ENCODE measurements at regions not wholly inside any gene's neighbourhood (a gene's known extent, or its start where the extent isn't known, plus 50 kb on each side); places are given as distances from the start of the nearest gene placed in this dataset.
"Not testable (repeated sequence)": the region's sequence is repeated elsewhere in the genome, so short reads cannot be mapped to it uniquely, and the experiment has no call there.

DNA sequence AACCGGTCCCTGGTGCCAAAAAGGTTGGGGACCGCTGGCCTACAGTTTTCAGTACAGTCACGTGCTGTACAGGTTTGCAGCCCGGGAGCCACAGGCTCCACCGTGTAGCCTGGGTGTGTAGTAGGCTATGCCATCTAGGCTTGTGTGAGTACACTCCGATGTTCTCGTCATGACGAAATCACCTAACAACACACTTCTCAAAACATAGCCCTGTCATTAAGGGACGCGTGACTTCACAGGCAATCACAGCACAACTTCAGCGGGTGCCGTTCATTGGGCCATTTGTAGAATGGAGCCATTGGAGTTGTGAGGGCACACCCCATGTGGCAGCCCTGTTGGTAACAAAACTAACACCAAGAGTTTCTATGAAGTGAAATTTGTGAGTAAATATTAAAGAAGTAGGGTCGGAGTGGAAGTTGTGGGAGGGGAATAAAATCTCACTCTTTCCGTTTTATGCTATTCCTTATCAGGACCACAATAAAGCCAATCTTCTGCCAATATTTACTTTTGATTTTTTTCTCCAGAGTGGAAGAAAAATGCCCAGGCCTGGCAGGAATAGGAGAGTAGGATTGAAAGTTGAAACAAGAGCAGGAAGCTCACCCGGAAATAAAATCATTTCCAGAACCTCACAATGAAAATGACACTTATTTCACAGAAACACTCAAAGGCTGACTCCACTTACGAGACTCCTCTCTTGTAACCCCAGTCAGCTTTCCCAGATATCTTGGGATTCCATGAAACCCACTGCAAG is 63.7 kb upstream of the PTPN1 start:
- intact Hi-C loops (cut with DNase I): no loop called here

DNA sequence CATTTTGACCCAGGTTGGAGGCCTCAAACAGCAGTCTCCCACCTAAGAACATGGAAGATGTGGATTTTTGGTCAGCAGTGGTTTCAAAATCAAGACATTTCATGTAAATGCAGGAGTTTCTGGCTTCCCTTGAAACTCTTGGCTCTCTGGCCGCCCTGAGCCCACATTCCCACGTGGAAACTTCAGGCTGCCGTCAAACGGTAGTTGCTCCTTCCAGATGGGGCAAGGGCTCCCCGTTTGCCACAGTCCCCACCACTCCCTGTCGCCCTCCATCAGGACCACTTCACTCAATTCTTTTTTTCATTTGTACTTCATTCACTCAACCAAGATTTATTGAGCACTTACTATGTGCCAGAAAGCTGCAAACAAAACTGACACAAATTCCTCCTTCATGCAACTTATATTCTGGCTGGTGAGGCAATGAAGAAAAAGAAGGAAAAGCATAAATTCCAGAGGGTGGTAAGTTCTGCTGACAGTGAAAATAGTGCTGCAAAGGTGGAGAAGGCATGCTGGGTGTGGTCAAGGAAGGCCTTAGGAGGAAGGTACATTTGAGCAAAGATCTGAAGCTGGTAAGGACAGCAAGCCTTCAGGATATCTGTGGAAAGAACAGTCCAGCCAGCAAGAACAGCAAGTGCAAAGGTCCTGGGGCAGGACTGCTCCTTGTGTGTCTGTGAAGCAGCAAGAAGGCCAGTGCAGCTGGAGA is 62.9 kb upstream of the PTPN1 start:
- no peak for TF ChIP-seq POLR2A (IDR thresholded peaks at IDR 0.05)
- TF ChIP-seq, protein P1, sequence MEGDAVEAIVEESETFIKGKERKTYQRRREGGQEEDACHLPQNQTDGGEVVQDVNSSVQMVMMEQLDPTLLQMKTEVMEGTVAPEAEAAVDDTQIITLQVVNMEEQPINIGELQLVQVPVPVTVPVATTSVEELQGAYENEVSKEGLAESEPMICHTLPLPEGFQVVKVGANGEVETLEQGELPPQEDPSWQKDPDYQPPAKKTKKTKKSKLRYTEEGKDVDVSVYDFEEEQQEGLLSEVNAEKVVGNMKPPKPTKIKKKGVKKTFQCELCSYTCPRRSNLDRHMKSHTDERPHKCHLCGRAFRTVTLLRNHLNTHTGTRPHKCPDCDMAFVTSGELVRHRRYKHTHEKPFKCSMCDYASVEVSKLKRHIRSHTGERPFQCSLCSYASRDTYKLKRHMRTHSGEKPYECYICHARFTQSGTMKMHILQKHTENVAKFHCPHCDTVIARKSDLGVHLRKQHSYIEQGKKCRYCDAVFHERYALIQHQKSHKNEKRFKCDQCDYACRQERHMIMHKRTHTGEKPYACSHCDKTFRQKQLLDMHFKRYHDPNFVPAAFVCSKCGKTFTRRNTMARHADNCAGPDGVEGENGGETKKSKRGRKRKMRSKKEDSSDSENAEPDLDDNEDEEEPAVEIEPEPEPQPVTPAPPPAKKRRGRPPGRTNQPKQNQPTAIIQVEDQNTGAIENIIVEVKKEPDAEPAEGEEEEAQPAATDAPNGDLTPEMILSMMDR (IDR thresholded peaks at IDR 0.05): no peak
- ATAC-seq (no peak), DNase-seq (no peak)
- WGBS (ENCODE audit: insufficient coverage, low coverage, low lambda C conversion rate, missing lambda C conversion rate): 96% methylated on average over 5 of the region's 6 CpGs
- H3K36me3 ChIP-seq: no peaks in the 10 kb centered on the region
- peaks cover 0 to 14% (median 6%) of the 10 kb centered on the region in 4 donors for H3K4me1 ChIP-seq
- no peaks in the 10 kb centered on the region for H3K27me3 ChIP-seq
- peak overlapping the region in 2 of 3 donors; percentile 4 to 38 for H3K27ac ChIP-seq
- H3K9me3 ChIP-seq: no peaks in the 10 kb centered on the region
- intact Hi-C loops (cut with DNase I): no loop called here
- H3K4me3 ChIP-seq: no peak overlapping the region

More for the DNA sequence above, 63.7 kb upstream of the PTPN1 start:
- Histone ChIP-seq H3K9me3 (no peaks in the 10 kb centered on the region), H3K27ac (peak overlapping the region in 2 of 3 donors; percentile 4 to 38), H3K4me1 (peaks cover 0 to 12% (median 5%) of the 10 kb centered on the region in 4 donors), H3K4me3 (no peak overlapping the region), H3K27me3 (no peaks in the 10 kb centered on the region), H3K36me3 (no peaks in the 10 kb centered on the region)
- ATAC-seq: peak in 3 of 4 donors; percentile 12 to 38 (median 18)
- no peak for DNase-seq
- 70% methylated on average over 15 of the region's 16 CpGs for WGBS (ENCODE audit: insufficient coverage, low coverage, low lambda C conversion rate, missing lambda C conversion rate)
- TF ChIP-seq POLR2A (IDR thresholded peaks at IDR 0.05): no peak
- TF ChIP-seq, protein P1 (IDR thresholded peaks at IDR 0.05): no peak

DNA sequence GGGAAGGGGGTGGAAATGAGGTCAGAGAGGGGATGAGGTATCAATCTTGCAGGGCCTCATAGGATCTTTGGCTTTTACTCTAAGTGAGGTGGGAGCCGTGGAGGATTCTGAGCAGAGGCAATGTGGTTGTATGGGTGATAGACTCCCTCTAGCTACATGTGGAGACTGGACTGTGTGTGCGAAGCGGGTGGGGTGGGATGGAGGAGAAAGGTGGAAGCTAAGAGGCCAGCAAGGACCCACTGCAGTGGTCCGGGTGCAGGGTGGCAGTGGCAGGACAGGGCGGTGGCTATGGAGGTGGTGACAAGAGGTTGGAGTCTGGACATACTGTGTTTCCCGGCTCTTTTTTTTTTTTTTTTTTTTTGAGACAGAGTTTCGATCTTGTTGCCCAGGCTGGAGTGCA is 62.4 kb upstream of the PTPN1 start:
- no peak for DNase-seq
- peaks cover 0 to 14% (median 6%) of the 10 kb centered on the region in 4 donors for H3K4me1 ChIP-seq
- H3K4me3 ChIP-seq: no peak overlapping the region
- H3K36me3 ChIP-seq: no peaks in the 10 kb centered on the region
- TF ChIP-seq, protein P1 (IDR thresholded peaks at IDR 0.05): no peak
- TF ChIP-seq POLR2A (IDR thresholded peaks at IDR 0.05): no peak
- intact Hi-C loops (cut with DNase I): no loop called here
- ATAC-seq: no peak
- H3K9me3 ChIP-seq: no peaks in the 10 kb centered on the region
- 85% methylated on average over 5 of the region's 7 CpGs for WGBS (ENCODE audit: insufficient coverage, low coverage, low lambda C conversion rate, missing lambda C conversion rate)
- no peak overlapping the region for H3K27ac ChIP-seq
- no peaks in the 10 kb centered on the region for H3K27me3 ChIP-seq

DNA sequence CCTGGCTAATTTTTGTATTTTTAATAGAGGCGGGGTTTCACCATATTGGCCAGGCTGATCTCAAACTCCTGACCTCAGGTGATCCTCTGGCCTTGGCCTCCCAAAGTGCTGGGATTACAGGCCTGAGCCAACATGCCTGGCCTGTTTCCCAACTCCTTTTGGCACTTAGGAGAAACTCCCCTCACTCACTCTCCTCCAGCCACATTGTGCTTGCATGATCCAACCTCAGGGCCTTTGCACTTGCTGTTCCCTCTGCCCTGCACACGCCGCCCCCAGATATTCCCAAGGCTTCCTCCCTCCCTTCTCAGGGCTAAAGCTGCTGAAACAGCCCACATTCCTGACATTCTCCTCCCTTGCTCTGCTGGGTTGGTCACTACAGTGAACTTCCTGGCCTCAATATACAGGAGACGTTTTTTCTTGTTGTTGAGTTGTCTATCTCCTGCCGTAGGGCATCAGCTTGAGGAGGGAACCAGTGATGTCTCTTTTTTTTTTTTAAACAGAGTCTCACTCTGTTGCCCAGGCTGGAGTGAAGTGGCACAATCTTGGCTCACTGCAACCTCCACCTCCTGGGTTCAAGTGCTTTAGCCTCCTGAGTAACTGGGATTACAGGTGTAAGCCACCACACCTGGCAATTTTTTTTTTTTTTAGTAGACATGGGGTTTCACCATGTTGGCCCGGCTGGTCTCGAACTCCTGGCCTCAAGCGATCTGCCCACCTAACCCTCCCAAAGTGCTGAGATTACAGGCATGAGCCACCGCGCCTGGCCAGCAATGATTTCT is 61.4 kb upstream of the PTPN1 start:
- DNase-seq; H3K4me3 ChIP-seq; H3K27ac ChIP-seq; H3K36me3 ChIP-seq; H3K9me3 ChIP-seq; H3K27me3 ChIP-seq; ATAC-seq; intact Hi-C loops (cut with DNase I): not testable (repeated sequence)
- WGBS (ENCODE audit: insufficient coverage, low coverage, low lambda C conversion rate, missing lambda C conversion rate): 81% methylated on average over 5 of the region's 10 CpGs
- peaks cover 0 to 14% (median 6%) of the 10 kb centered on the region in 4 donors for H3K4me1 ChIP-seq

Measured in right lobe of liver (tissue), 6 donors.